HepG2 (cell line): ENCODE measurements at regions not wholly inside any gene's neighbourhood (a gene's known extent, or its start where the extent isn't known, plus 50 kb on each side); places are given as distances from the start of the nearest gene placed in this dataset.

ENCODE experiments used
- ATAC-seq: fragments of 200-7000 bp; cut with Tn5 transposase; 3 replicates; pipeline ENCODE4 v1.9.1; 2020; ENCODE audit warnings: mild to moderate bottlenecking, moderate library complexity
- BruUV-seq: library from RNA; stranded (reverse); fragments of 400-500 nt; replicated peaks from 2 replicates; lab custom pipeline; 2021; lab: Mats Ljungman, UMichigan
- CTCF ChIA-PET: fragments of 300-600 bp; formaldehyde crosslinking; extraction: SDS; loops from one replicate; lab custom pipeline; 2021; ENCODE audit warnings: low total read pairs, inconsistent platforms, low intra/inter-chr PET ratio; lab: Yijun Ruan, JAX
- POLR2A ChIA-PET: fragments of 350-600 bp; sonication (Branson Sonifier 250); formaldehyde crosslinking; loops from one replicate; lab custom pipeline; 2020; ENCODE audit warnings: antibody characterized with exemption, inconsistent platforms; lab: Yijun Ruan, JAX
- DNase-seq: peaks from one replicate; pipeline ENCODE4 v3.0.0-alpha.2; 2015; ENCODE audit warnings: low spot score
- FAIRE-seq: peaks from 3 replicates; lab custom pipeline; 2011; peaks lifted over from hg19 to GRCh38; lab: Jason Lieb, UNC
- H2AFZ ChIP-seq: one replicate; pipeline ENCODE4 v1.6.1; 2011; ENCODE audit warnings: low read length, inconsistent platforms
- H3K27ac ChIP-seq: fragments of 300-600 bp; 3 replicates; pipeline ENCODE4 v1.8.0; 2011; ENCODE audit warnings: mixed run types, mild to moderate bottlenecking, mixed read lengths, low read length, inconsistent platforms; ENCODE audit not compliant: insufficient read depth; ENCODE audit errors: extremely low read length
- H3K27me3 ChIP-seq, 2 experiments: fragments of 200-600 bp in 1 of 2; 2 replicates in 1 of 2; 3 replicates in 1 of 2; pipeline versions ENCODE4 v1.6.0 to v1.8.0; 2011; ENCODE audit warnings: low read length in 2 of 2, mild to moderate bottlenecking in 2 of 2, moderate library complexity in 2 of 2, inconsistent platforms in 1 of 2; ENCODE audit not compliant: insufficient read depth in 2 of 2, control insufficient read depth in 1 of 2
- H3K36me3 ChIP-seq, 2 experiments: fragments of 200-600 bp in 1 of 2; replicated peaks in 1 of 2; 2 replicates in 1 of 2; 3 replicates in 1 of 2; pipeline versions ENCODE4 v1.5.1 to v1.8.0; 2011; ENCODE audit warnings: low read length in 2 of 2, inconsistent platforms in 1 of 2; ENCODE audit not compliant: insufficient read depth in 2 of 2, control insufficient read depth in 1 of 2
- H3K4me1 ChIP-seq: 2 replicates; pipeline ENCODE4 v1.5.1; 2012; ENCODE audit warnings: low read length, inconsistent platforms; ENCODE audit not compliant: insufficient read depth
- H3K4me2 ChIP-seq: 2 replicates; pipeline ENCODE4 v1.6.0; 2011; ENCODE audit warnings: low read depth, low read length, inconsistent platforms
- H3K4me3 ChIP-seq, 3 experiments: fragments of 200-600 bp in 1 of 3; sonication (generic), shearing (Covaris generic) in 1 of 3; replicated peaks in 1 of 3; 2 replicates each; pipeline ENCODE4 v1.5.1; 2011 to 2016; ENCODE audit warnings: low read length in 3 of 3, inconsistent platforms in 2 of 3, low read depth in 2 of 3, mild to moderate bottlenecking in 2 of 3, control low read depth in 1 of 3, mixed read lengths in 1 of 3; ENCODE audit not compliant: insufficient read depth in 1 of 3
- H3K79me2 ChIP-seq: one replicate; pipeline ENCODE4 v1.6.1; 2011; ENCODE audit warnings: low read length, inconsistent platforms; ENCODE audit not compliant: insufficient read depth
- H3K9ac ChIP-seq: 2 replicates; pipeline ENCODE4 v1.6.0; 2011; ENCODE audit warnings: mild to moderate bottlenecking, low read depth, low read length, inconsistent platforms; ENCODE audit not compliant: insufficient read depth
- H3K9me3 ChIP-seq: 2 replicates; pipeline ENCODE4 v1.5.1; 2012; ENCODE audit warnings: mild to moderate bottlenecking, low read length
- H4K20me1 ChIP-seq: 2 replicates; pipeline ENCODE4 v1.6.0; 2011; ENCODE audit warnings: inconsistent platforms, mild to moderate bottlenecking, low read length, moderate library complexity; ENCODE audit not compliant: insufficient read depth
- DNMT1 ChIP-seq: sonication (generic); formaldehyde crosslinking; IDR thresholded peaks from 2 replicates; pipeline ENCODE4 v1.5.1; 2020; ENCODE audit warnings: mild to moderate bottlenecking, missing genetic modification reagents
- GLI4 ChIP-seq: sonication (generic); formaldehyde crosslinking; IDR thresholded peaks from 2 replicates; pipeline ENCODE4 v1.5.1; 2020; ENCODE audit warnings: missing genetic modification reagents, mild to moderate bottlenecking, moderate library complexity, borderline replicate concordance
- HDAC2 ChIP-seq: sonication (generic); formaldehyde crosslinking; IDR thresholded peaks from 2 replicates; pipeline ENCODE4 v1.4.0; 2020; ENCODE audit warnings: missing genetic modification reagents
- SUZ12 ChIP-seq: fragments of 150-350 bp; IDR thresholded peaks from 2 replicates; pipeline ENCODE4 v1.6.1; 2014; ENCODE audit warnings: low read depth, low read length
- ZBTB14 ChIP-seq: sonication (generic); formaldehyde crosslinking; IDR thresholded peaks from 2 replicates; pipeline ENCODE4 v1.4.0; 2020; ENCODE audit warnings: missing genetic modification reagents
- ZNF639 ChIP-seq: conservative IDR thresholded peaks from 2 replicates; pipeline ENCODE4 v1.6.1; 2018; ENCODE audit warnings: missing genetic modification reagents
- ZNF792 ChIP-seq: IDR thresholded peaks from 2 replicates; pipeline ENCODE4 v1.6.1; 2016
- WGBS: methylation state at CpG from one replicate; pipeline ENCODE4 v1.1.6; 2017; ENCODE audit warnings: low lambda C conversion rate; 5-methylcytosine and 5-hydroxymethylcytosine counted together
- in situ Hi-C: cut with HindIII; loops from 2 replicates; pipeline ENCODE4 v1.10.0; 2017; ENCODE audit warnings: low pct_unique_long_range_greater_than_20kb; ENCODE audit not compliant: extremely low pct_ligation_motif_present
- intact Hi-C: fragments of 100-400 bp; cut with micrococcal nuclease; formaldehyde crosslinking; loops from one replicate; pipeline ENCODE4 v1.10.0; 2022; ENCODE audit not compliant: unreplicated experiment

DNA sequence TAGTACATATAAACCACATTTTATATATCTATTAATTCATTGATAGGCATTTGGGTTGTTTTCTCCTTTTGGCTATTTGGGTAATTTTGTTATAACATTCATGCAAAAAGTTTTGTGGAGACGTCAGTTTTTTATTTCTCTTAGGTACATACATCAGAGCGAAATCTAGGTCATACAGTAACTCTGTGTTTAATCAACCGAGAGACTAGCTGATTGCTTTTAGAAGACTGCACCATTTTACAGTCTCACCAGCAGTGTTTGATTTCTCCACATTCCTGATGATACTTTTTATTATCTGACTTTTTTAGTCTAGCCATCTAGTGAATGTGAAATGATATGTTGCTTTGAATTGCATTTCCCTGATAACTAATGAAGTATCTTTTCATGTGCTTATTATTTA is 1019.3 kb downstream of the NSUN3 start:
- FAIRE-seq (no peak), ATAC-seq (no peak), DNase-seq (no peak)
- Histone ChIP-seq H3K36me3 (no peaks in the 10 kb centered on the region), H3K9ac (no peak overlapping the region), H2AFZ (no peak overlapping the region), H3K79me2 (no peaks in the 10 kb centered on the region), H4K20me1 (no peaks in the 10 kb centered on the region), H3K27ac (no peak overlapping the region), H3K4me2 (no peak overlapping the region), H3K4me3 (no peak overlapping the region), H3K9me3 (no peaks in the 10 kb centered on the region), H3K27me3 (no peaks in the 10 kb centered on the region), H3K4me1 (no peaks in the 10 kb centered on the region)
- ChIA-PET POLR2A (no interaction called here), CTCF (no interaction called here)
- intact Hi-C loops (no loop called here), in situ Hi-C loops (no loop called here)
- WGBS, result 4% methylated on average over 3 of the region's 3 CpGs
- no TSS peak for BruUV-seq
- TF ChIP-seq ZBTB14 (CRISPR knock-in tag), result no peak
- TF ChIP-seq GLI4 (CRISPR knock-in tag), result no peak

GRCh38 chr3:95084738-95085137 is 1021.9 kb downstream of the NSUN3 start:
- H3K9ac ChIP-seq, result no peak overlapping the region
- in situ Hi-C loops, result no loop called here
- H3K9me3 ChIP-seq, result no peaks in the 10 kb centered on the region
- no peak for DNase-seq
- H3K36me3 ChIP-seq, result no peaks in the 10 kb centered on the region
- no peak overlapping the region for H3K4me3 ChIP-seq
- no peaks in the 10 kb centered on the region for H3K79me2 ChIP-seq
- H3K4me2 ChIP-seq, result no peak overlapping the region
- CTCF ChIA-PET, result no interaction called here
- H3K27me3 ChIP-seq, result no peaks in the 10 kb centered on the region
- BruUV-seq, result no TSS peak
- no peak overlapping the region for H2AFZ ChIP-seq
- H3K4me1 ChIP-seq, result no peaks in the 10 kb centered on the region
- H4K20me1 ChIP-seq, result no peaks in the 10 kb centered on the region
- H3K27ac ChIP-seq, result no peak overlapping the region
- TF ChIP-seq ZNF792 (CRISPR knock-in tag) (no peak), SUZ12 (no peak), ZNF639 (CRISPR knock-in tag) (no peak), HDAC2 (CRISPR knock-in tag) (no peak), DNMT1 (CRISPR knock-in tag) (no peak)
- TF ChIP-seq, all 625 proteins: peak for 0
- intact Hi-C loops, result no loop called here
- no peak for FAIRE-seq
- no peak for ATAC-seq
- POLR2A ChIA-PET, result no interaction called here
